ENCODE measurements at regions not wholly inside any gene's neighbourhood (a gene's known extent, or its start where the extent isn't known, plus 50 kb on each side); places are given as distances from the start of the nearest gene placed in this dataset.

GRCh38 chr1:98331243-98331642 is 330.3 kb upstream of the SNX7 start:
- no peak for TF ChIP-seq CTCF (IDR thresholded peaks at IDR 0.05; ENCODE audit: low read depth, low read length, poor library complexity, severe bottlenecking)
- no peak for TF ChIP-seq EZH2phosphoT487 (IDR thresholded peaks at IDR 0.05; ENCODE audit: borderline replicate concordance, low read length)

Measured in DOHH2 (cell line).